Stimulated activated CD8-positive, alpha-beta memory T cell treated with anti-CD3 and anti-CD28 coated beads, Interleukin-12 subunit alpha, Interleukin-12 subunit beta, amount 100 ng/mL, for 1 hour (primary cell): ENCODE measurements at regions not wholly inside any gene's neighbourhood (a gene's known extent, or its start where the extent isn't known, plus 50 kb on each side); places are given as distances from the start of the nearest gene placed in this dataset.

Experiments used
- DNase-seq: peaks from one replicate; pipeline ENCODE4 v3.0.0-alpha.2; 2020; ENCODE audit warnings: low read depth

GRCh38 chr1:55617288-55617982 is 402.3 kb upstream of the USP24 start:
- no peak for DNase-seq

- no peak for DNase-seq
Measured at GRCh38 chr1:55612988-55613387, 397.8 kb upstream of the USP24 start.

- no peak for DNase-seq
Measured at GRCh38 chr1:55611123-55611522, 396.0 kb upstream of the USP24 start.

- no peak for DNase-seq
Measured at GRCh38 chr1:55610203-55610602, 395.0 kb upstream of the USP24 start.

GRCh38 chr1:55609630-55610029 is 394.5 kb upstream of the USP24 start:
- no peak for DNase-seq

GRCh38 chr1:55605155-55605554 is 390.0 kb upstream of the USP24 start:
- DNase-seq: no peak

GRCh38 chr1:55604749-55605148 is 389.6 kb upstream of the USP24 start:
- no peak for DNase-seq

- DNase-seq: no peak
Measured at GRCh38 chr1:55604179-55604578, 389.0 kb upstream of the USP24 start.

GRCh38 chr1:55600242-55600641 is 385.1 kb upstream of the USP24 start:
- DNase-seq: no peak

- no peak for DNase-seq
Measured at GRCh38 chr1:55597910-55598309, 382.7 kb upstream of the USP24 start.

GRCh38 chr1:55594701-55595100 is 379.5 kb upstream of the USP24 start:
- no peak for DNase-seq

GRCh38 chr1:55593298-55593697 is 378.1 kb upstream of the USP24 start:
- no peak for DNase-seq

- no peak for DNase-seq
Measured at GRCh38 chr1:55592122-55592521, 377.0 kb upstream of the USP24 start.

GRCh38 chr1:55589671-55590297 is 374.6 kb upstream of the USP24 start:
- DNase-seq: no peak

- DNase-seq: no peak
Measured at GRCh38 chr1:55588309-55588708, 373.1 kb upstream of the USP24 start.

- DNase-seq: no peak
Measured at GRCh38 chr1:55586771-55587170, 371.6 kb upstream of the USP24 start.

- no peak for DNase-seq
Measured at GRCh38 chr1:55585402-55585792, 370.2 kb upstream of the USP24 start.

- no peak for DNase-seq
Measured at GRCh38 chr1:55584526-55585401, 369.6 kb upstream of the USP24 start.

GRCh38 chr1:55582084-55582483 is 366.9 kb upstream of the USP24 start:
- DNase-seq: no peak

GRCh38 chr1:55580845-55581332 is 365.7 kb upstream of the USP24 start:
- DNase-seq: no peak

- no peak for DNase-seq
Measured at GRCh38 chr1:55579332-55580001, 364.3 kb upstream of the USP24 start.

GRCh38 chr1:55578646-55579045 is 363.5 kb upstream of the USP24 start:
- no peak for DNase-seq
